GM12878 (cell line): ENCODE measurements at regions not wholly inside any gene's neighbourhood (a gene's known extent, or its start where the extent isn't known, plus 50 kb on each side); places are given as distances from the start of the nearest gene placed in this dataset.

ENCODE experiments used
- CEBPB ChIP-seq, 2 experiments: fragments of 150-350 bp in 1 of 2; IDR thresholded peaks; 2 replicates each; pipeline ENCODE4 v1.6.1; 2012 to 2014; ENCODE audit warnings: low read depth in 2 of 2, low read length in 2 of 2, borderline replicate concordance in 1 of 2, inconsistent platforms in 1 of 2
- CTCF ChIP-seq, 3 experiments: IDR thresholded peaks in 2 of 3; conservative IDR thresholded peaks in 1 of 3; 2 replicates each; pipeline ENCODE4 v1.5.1; 2011; ENCODE audit warnings: low read depth in 3 of 3, low read length in 3 of 3, mild to moderate bottlenecking in 3 of 3, control low read depth in 2 of 3, moderate library complexity in 2 of 3, inconsistent platforms in 1 of 3, mixed read lengths in 1 of 3; ENCODE audit not compliant: control insufficient read depth in 2 of 3, insufficient read depth in 1 of 3; ENCODE audit errors: extremely low read depth in 1 of 3
- ESRRA ChIP-seq: IDR thresholded peaks from 2 replicates; pipeline ENCODE4 v1.6.1; 2012; ENCODE audit warnings: mild to moderate bottlenecking, low read length, improper control_type of control experiment
- EZH2 ChIP-seq: IDR thresholded peaks from 2 replicates; pipeline ENCODE4 v1.6.1; 2012; ENCODE audit warnings: low read depth, mild to moderate bottlenecking, control low read depth, inconsistent platforms, low read length, borderline replicate concordance; ENCODE audit not compliant: control insufficient read depth
- NKRF ChIP-seq: fragments of 450-650 bp; conservative IDR thresholded peaks from 2 replicates; pipeline ENCODE4 v1.6.1; 2017; ENCODE audit warnings: mild to moderate bottlenecking, moderate library complexity
- POLR2AphosphoS5 ChIP-seq: IDR thresholded peaks from 2 replicates; pipeline ENCODE4 v1.6.1; 2011; ENCODE audit warnings: mild to moderate bottlenecking, low read length, inconsistent platforms
- TARDBP ChIP-seq: IDR thresholded peaks from 2 replicates; pipeline ENCODE4 v1.6.1; 2016; ENCODE audit warnings: borderline replicate concordance
- YY1 ChIP-seq: IDR thresholded peaks from 2 replicates; pipeline ENCODE4 v1.6.1; 2011; ENCODE audit warnings: low read depth, mild to moderate bottlenecking, low read length

DNA sequence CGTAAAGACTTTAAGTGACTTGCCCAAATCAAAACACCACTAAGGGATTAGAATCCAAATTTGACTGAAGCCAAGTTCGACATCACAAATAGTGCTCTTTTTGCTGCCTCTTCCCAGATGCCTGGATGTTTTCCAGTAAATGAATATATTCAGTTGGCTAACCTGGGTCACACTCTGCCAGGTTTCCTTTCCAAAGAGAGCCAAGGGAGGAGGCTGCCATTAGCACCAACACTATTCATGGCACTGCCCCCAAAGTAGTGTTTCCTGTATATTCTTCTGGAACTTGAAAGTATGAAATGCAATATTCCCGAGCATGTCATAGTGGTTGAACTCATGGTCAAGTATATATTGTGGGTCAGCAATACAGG, 219.3 kb upstream of the UBASH3B start:
- no peak for TF ChIP-seq EZH2
- TF ChIP-seq CTCF (IDR thresholded peaks at IDR 0.05 in 2 of 3, conservative IDR thresholded peaks at IDR 0.05 in 1 of 3; ENCODE audit: control insufficient read depth in 2 of 3, extremely low read depth in 1 of 3, insufficient read depth in 1 of 3, low read depth in 3 of 3, low read length in 3 of 3) = no peak
- TF ChIP-seq POLR2AphosphoS5 = no peak
- no peak for TF ChIP-seq NKRF
- no peak for TF ChIP-seq ESRRA
- no peak for TF ChIP-seq YY1
- no peak for TF ChIP-seq TARDBP
- TF ChIP-seq CEBPB (IDR thresholded peaks at IDR 0.05; ENCODE audit: borderline replicate concordance in 1 of 2, low read depth in 2 of 2, low read length in 2 of 2) = no peak
